ENCODE measurements at regions not wholly inside any gene's neighbourhood (a gene's known extent, or its start where the extent isn't known, plus 50 kb on each side); places are given as distances from the start of the nearest gene placed in this dataset.

GRCh38 chr16:18072161-18072560 is 264.4 kb downstream of the NPIPA8 start:
- DNase-seq (no peak), ATAC-seq (no peak)
- intact Hi-C loops (cut with DNase I, micrococcal nuclease) = no loop called here

- no peak for DNase-seq
- intact Hi-C loops (cut with DNase I, micrococcal nuclease) = no loop called here
- ATAC-seq = no peak
These were observed 266.9 kb downstream of the NPIPA8 start for GRCh38 chr16:18069683-18070082.

GRCh38 chr16:18068477-18068876 is 268.1 kb downstream of the NPIPA8 start:
- DNase-seq (no peak), ATAC-seq (no peak)
- intact Hi-C loops (cut with DNase I, micrococcal nuclease) = no loop called here

- intact Hi-C loops (cut with DNase I, micrococcal nuclease) = no loop called here
- DNase-seq (no peak), ATAC-seq (peak; percentile 83)
These were observed 273.8 kb downstream of the NPIPA8 start for GRCh38 chr16:18062713-18063112.

GRCh38 chr16:18060351-18060750 is 276.2 kb downstream of the NPIPA8 start:
- intact Hi-C loops (cut with DNase I, micrococcal nuclease) = no loop called here
- DNase-seq (no peak), ATAC-seq (no peak)

GRCh38 chr16:18059577-18059976 is 277.0 kb downstream of the NPIPA8 start:
- intact Hi-C loops (cut with DNase I, micrococcal nuclease) = no loop called here
- no peak for DNase-seq
- ATAC-seq = no peak

GRCh38 chr16:18059089-18059488 is 277.4 kb downstream of the NPIPA8 start:
- no peak for ATAC-seq

GRCh38 chr16:18055411-18055916 is 281.1 kb downstream of the NPIPA8 start:
- ATAC-seq (no peak), DNase-seq (no peak)
- intact Hi-C loops (cut with DNase I, micrococcal nuclease) = no loop called here

More at GRCh38 chr16:18059089-18059488, 277.4 kb downstream of the NPIPA8 start:
- intact Hi-C loops (cut with DNase I, micrococcal nuclease) = no loop called here
- DNase-seq = no peak

- intact Hi-C loops (cut with DNase I, micrococcal nuclease) = no loop called here
- DNase-seq (peak in 1 of 2 donors; percentile 32), ATAC-seq (peak; percentile 53)
These were observed 285.8 kb downstream of the NPIPA8 start for GRCh38 chr16:18050777-18051176.

GRCh38 chr16:18050234-18050633 is 286.3 kb downstream of the NPIPA8 start:
- ATAC-seq (no peak), DNase-seq (no peak)
- intact Hi-C loops (cut with DNase I, micrococcal nuclease) = no loop called here

- intact Hi-C loops (cut with DNase I, micrococcal nuclease) = no loop called here
- DNase-seq (no peak), ATAC-seq (peak; percentile 81)
These were observed 286.9 kb downstream of the NPIPA8 start for GRCh38 chr16:18049547-18050133.

- ATAC-seq (peak; percentile 90), DNase-seq (no peak)
- intact Hi-C loops (cut with DNase I, micrococcal nuclease) = no loop called here
These were observed 287.5 kb downstream of the NPIPA8 start for GRCh38 chr16:18048853-18049546.

GRCh38 chr16:18047761-18048160 is 288.8 kb downstream of the NPIPA8 start:
- DNase-seq = no peak
- ATAC-seq = no peak
- intact Hi-C loops (cut with DNase I, micrococcal nuclease) = no loop called here

GRCh38 chr16:18045356-18045755 is 291.2 kb downstream of the NPIPA8 start:
- DNase-seq (no peak), ATAC-seq (no peak)
- intact Hi-C loops (cut with DNase I, micrococcal nuclease) = no loop called here

GRCh38 chr16:18041864-18042834 is 294.4 kb downstream of the NPIPA8 start:
- ATAC-seq (peak; percentile 95), DNase-seq (peak in 1 of 2 donors; percentile 34)
- intact Hi-C loops (cut with DNase I, micrococcal nuclease) = no loop called here

- intact Hi-C loops (cut with DNase I, micrococcal nuclease) = no loop called here
- ATAC-seq = no peak
These were observed 296.6 kb downstream of the NPIPA8 start for GRCh38 chr16:18039931-18040330.

GRCh38 chr16:18037051-18037450 is 299.5 kb downstream of the NPIPA8 start:
- intact Hi-C loops (cut with DNase I, micrococcal nuclease) = no loop called here
- DNase-seq (no peak), ATAC-seq (no peak)

More at GRCh38 chr16:18039931-18040330, 296.6 kb downstream of the NPIPA8 start:
- DNase-seq = no peak

GRCh38 chr16:18024611-18025010 is 311.9 kb downstream of the NPIPA8 start:
- DNase-seq = no peak
- ATAC-seq = no peak
- intact Hi-C loops (cut with DNase I, micrococcal nuclease) = no loop called here

GRCh38 chr16:18018376-18018775 is 318.2 kb downstream of the NPIPA8 start:
- ATAC-seq (no peak), DNase-seq (no peak)
- intact Hi-C loops (cut with DNase I, micrococcal nuclease) = no loop called here

Measured in left colon (tissue), 2 donors.